ENCODE measurements at regions not wholly inside any gene's neighbourhood (a gene's known extent, or its start where the extent isn't known, plus 50 kb on each side); places are given as distances from the start of the nearest gene placed in this dataset.

- Histone ChIP-seq H3K4me3 (no peak overlapping the region), H3K4me1 (no peaks in the 10 kb centered on the region), H3K27ac (no peak overlapping the region), H3K36me3 (ENCODE audit: insufficient read depth in 1 of 2, low read depth in 1 of 2) (no peaks in the 10 kb centered on the region), H3K9me3 (no peaks in the 10 kb centered on the region), H3K27me3 (ENCODE audit: insufficient read depth in 3 of 3, low read length in 2 of 3) (peaks cover 0 to 4% (median 0%) of the 10 kb centered on the region in 3 donors)
- intact Hi-C loops (cut with DNase I), result no loop called here
- TF ChIP-seq CTCF (IDR thresholded peaks at IDR 0.05), result no peak
- ATAC-seq, result no peak
- no peak for DNase-seq
Measured at GRCh38 chr22:22035203-22035602, 52.6 kb upstream of the TOP3B start.

GRCh38 chr22:22034469-22035132, 52.0 kb upstream of the TOP3B start:
- 82 to 91% (median 83%) methylated on average over 3 of the region's 3 CpGs for WGBS, 3 donors
- Histone ChIP-seq H3K4me3 (no peak overlapping the region), H3K27ac (no peak overlapping the region), H3K36me3 (ENCODE audit: insufficient read depth in 1 of 2, low read depth in 1 of 2) (no peaks in the 10 kb centered on the region), H3K4me1 (no peaks in the 10 kb centered on the region), H3K9me3 (no peaks in the 10 kb centered on the region), H3K27me3 (ENCODE audit: insufficient read depth in 3 of 3, low read length in 2 of 3) (peaks cover 0 to 4% (median 0%) of the 10 kb centered on the region in 3 donors)
- DNase-seq, result no peak
- ATAC-seq, result no peak
- TF ChIP-seq CTCF (IDR thresholded peaks at IDR 0.05), result no peak
- intact Hi-C loops (cut with DNase I), result no loop called here

- Histone ChIP-seq H3K9me3 (no peaks in the 10 kb centered on the region), H3K27me3 (ENCODE audit: insufficient read depth in 3 of 3, low read length in 2 of 3) (peaks cover 0 to 4% (median 0%) of the 10 kb centered on the region in 3 donors), H3K4me1 (no peaks in the 10 kb centered on the region), H3K36me3 (ENCODE audit: insufficient read depth in 1 of 2, low read depth in 1 of 2) (no peaks in the 10 kb centered on the region), H3K4me3 (no peak overlapping the region), H3K27ac (no peak overlapping the region)
- WGBS, 3 donors, result 78 to 83% (median 83%) methylated on average over 5 of the region's 5 CpGs
- ATAC-seq (no peak), DNase-seq (no peak)
- intact Hi-C loops (cut with DNase I), result no loop called here
- no peak for TF ChIP-seq CTCF (IDR thresholded peaks at IDR 0.05)
Measured at GRCh38 chr22:22033803-22034468, 51.3 kb upstream of the TOP3B start.

GRCh38 chr22:22032906-22033802, 50.6 kb upstream of the TOP3B start:
- intact Hi-C loops (cut with DNase I), result no loop called here
- H3K27ac ChIP-seq, result no peak overlapping the region
- no peaks in the 10 kb centered on the region for H3K36me3 ChIP-seq (ENCODE audit: insufficient read depth in 1 of 2, low read depth in 1 of 2)
- TF ChIP-seq CTCF (IDR thresholded peaks at IDR 0.05), result no peak
- DNase-seq, result no peak
- H3K9me3 ChIP-seq, result no peaks in the 10 kb centered on the region
- WGBS, 3 donors, result 87 to 92% (median 90%) methylated on average over 7 of the region's 7 CpGs
- H3K4me1 ChIP-seq, result no peaks in the 10 kb centered on the region
- no peak for ATAC-seq
- peaks cover 0 to 4% (median 0%) of the 10 kb centered on the region in 3 donors for H3K27me3 ChIP-seq (ENCODE audit: insufficient read depth in 3 of 3, low read length in 2 of 3)
- no peak overlapping the region for H3K4me3 ChIP-seq

All from psoas muscle (tissue), 7 donors.